ENCODE measurements at regions not wholly inside any gene's neighbourhood (a gene's known extent, or its start where the extent isn't known, plus 50 kb on each side); places are given as distances from the start of the nearest gene placed in this dataset.

GRCh38 chr13:109608059-109608458, 178.3 kb downstream of the IRS2 start:
- TF ChIP-seq ZNF18 (tag by site-specific recombination; IDR thresholded peaks at IDR 0.05) (no peak), CTCF (tag by site-specific recombination; IDR thresholded peaks at IDR 0.05) (no peak), KLF1 (tag by site-specific recombination; IDR thresholded peaks at IDR 0.05) (no peak), REST (tag by site-specific recombination; IDR thresholded peaks at IDR 0.05) (no peak), ZFP41 (tag by site-specific recombination; IDR thresholded peaks at IDR 0.05; ENCODE audit: borderline replicate concordance) (no peak), SP7 (tag by site-specific recombination; IDR thresholded peaks at IDR 0.05) (no peak), ZNF513 (tag by site-specific recombination; IDR thresholded peaks at IDR 0.05) (no peak), ATF2 (tag by site-specific recombination; IDR thresholded peaks at IDR 0.05; ENCODE audit: low read depth) (no peak), ZNF664 (tag by site-specific recombination; IDR thresholded peaks at IDR 0.05) (no peak), ZNF274 (IDR thresholded peaks at IDR 0.05; ENCODE audit: low read length) (no peak), ZNF274 (tag by site-specific recombination; IDR thresholded peaks at IDR 0.05; ENCODE audit: borderline replicate concordance) (no peak), KLF10 (tag by site-specific recombination; IDR thresholded peaks at IDR 0.05) (no peak)
